PFSK-1 (cell line): ENCODE measurements at regions not wholly inside any gene's neighbourhood (a gene's known extent, or its start where the extent isn't known, plus 50 kb on each side); places are given as distances from the start of the nearest gene placed in this dataset.

Experiments
- REST ChIP-seq, 2 experiments: IDR thresholded peaks; 2 replicates each; pipeline versions ENCODE4 v1.6.1 to v1.8.0; 2011 to 2012; ENCODE audit warnings: low read depth in 2 of 2, low read length in 2 of 2, control low read depth in 1 of 2, inconsistent platforms in 1 of 2, mild to moderate bottlenecking in 1 of 2, moderate library complexity in 1 of 2; ENCODE audit not compliant: insufficient read depth in 1 of 2
- SIN3A ChIP-seq: IDR thresholded peaks from 2 replicates; pipeline ENCODE4 v1.6.1; 2012; ENCODE audit warnings: mild to moderate bottlenecking, low read length, moderate library complexity, borderline replicate concordance; ENCODE audit not compliant: insufficient read depth
- TAF1 ChIP-seq: IDR thresholded peaks from 2 replicates; pipeline ENCODE4 v1.6.1; 2012; ENCODE audit warnings: low read length, control low read depth, borderline replicate concordance; ENCODE audit not compliant: insufficient read depth

GRCh38 chr2:160892204-160892603, 268.0 kb upstream of the TANK start:
- TF ChIP-seq REST (IDR thresholded peaks at IDR 0.05; ENCODE audit: insufficient read depth in 1 of 2, low read depth in 2 of 2, low read length in 2 of 2) (no peak), SIN3A (no peak), TAF1 (no peak)
